NCI-H748 (cell line): ENCODE measurements at regions not wholly inside any gene's neighbourhood (a gene's known extent, or its start where the extent isn't known, plus 50 kb on each side); places are given as distances from the start of the nearest gene placed in this dataset.

ENCODE experiments used
- DNase-seq: peaks from one replicate; lab custom pipeline; 2025; ENCODE audit not compliant: unreplicated experiment; lab: John Stamatoyannopoulos, UW

DNA sequence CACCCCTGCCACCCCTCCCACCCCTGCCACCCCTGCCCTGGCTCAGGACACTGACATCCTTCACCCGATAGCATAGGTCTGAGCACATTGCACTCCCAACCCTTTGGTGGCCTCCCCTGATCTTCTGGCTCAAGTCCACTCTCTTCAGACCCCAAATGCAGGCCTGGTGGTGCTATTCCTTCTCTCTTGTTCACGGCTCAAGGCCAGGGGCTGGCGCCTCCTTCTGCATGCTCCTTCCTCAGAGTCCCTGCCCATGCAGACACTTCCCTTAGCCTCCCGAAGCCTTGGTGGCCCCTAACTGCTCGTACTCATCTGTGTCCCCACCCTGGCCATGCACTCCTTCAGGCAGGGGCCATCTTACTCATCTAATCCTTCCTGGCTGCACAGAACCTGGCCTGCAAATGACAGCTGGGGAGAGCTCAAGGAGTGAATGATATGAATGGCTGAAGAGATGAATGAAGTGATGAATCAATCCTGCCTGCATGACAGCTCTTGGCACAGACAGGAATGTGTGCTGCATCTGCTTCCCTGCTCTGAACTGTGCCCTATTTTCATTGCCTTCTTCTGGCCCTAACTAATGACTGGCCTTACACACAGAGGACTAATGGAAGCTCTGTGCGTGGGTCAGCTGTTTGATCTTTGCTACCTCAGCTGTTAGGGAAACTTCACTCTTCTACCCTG is 290.8 kb downstream of the DYSF start:
- DNase-seq = no peak

DNA sequence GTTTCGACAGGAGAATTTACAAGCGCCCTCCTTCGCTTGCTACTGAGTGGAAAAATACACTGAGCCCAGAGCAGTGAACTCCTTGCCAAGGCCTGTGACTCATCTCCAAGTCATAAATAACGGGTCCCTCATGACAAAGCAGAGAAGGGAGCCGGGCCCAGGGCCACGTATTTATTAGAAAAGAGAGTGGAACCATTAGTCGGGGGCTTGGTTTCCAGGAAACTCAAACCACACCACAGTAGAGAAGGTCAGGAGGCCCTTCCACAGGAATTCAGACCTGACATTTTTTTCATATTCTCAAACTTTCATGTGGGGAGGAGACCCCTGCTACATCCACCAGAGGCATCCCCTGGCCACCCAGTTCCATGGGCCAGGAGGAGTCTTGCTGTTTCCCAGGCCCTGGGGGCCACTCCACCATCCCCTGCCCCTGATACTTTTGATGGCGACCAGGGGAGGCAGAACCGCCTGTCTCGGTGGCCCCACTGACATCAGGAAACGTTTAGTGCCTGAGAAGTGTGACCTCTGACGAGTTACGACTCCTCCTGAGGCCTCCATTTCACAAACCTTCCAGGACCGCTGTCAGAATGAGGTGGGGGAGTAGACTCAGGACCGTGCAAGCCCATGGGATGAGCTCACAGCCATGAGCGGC is 289.7 kb downstream of the DYSF start:
- DNase-seq = no peak

DNA sequence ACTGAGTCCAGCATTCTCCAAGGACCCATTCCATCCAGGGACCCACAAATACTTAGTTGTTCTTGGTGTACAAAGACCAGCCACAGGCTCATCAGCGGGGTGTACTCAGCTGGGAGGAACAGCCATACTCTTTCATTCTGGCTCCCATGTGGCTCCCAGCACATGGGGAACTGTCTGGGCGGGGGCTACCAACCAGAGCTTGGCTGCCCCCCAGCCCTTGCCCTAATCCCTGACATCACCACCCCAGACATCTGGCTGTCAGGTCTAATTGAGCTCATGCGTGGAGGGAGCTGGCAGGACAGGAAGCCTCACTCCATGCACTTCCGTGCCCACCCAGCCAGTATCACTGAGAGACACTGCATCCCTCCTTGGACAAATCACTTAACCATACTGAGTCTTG is 283.6 kb downstream of the DYSF start:
- DNase-seq = no peak

DNA sequence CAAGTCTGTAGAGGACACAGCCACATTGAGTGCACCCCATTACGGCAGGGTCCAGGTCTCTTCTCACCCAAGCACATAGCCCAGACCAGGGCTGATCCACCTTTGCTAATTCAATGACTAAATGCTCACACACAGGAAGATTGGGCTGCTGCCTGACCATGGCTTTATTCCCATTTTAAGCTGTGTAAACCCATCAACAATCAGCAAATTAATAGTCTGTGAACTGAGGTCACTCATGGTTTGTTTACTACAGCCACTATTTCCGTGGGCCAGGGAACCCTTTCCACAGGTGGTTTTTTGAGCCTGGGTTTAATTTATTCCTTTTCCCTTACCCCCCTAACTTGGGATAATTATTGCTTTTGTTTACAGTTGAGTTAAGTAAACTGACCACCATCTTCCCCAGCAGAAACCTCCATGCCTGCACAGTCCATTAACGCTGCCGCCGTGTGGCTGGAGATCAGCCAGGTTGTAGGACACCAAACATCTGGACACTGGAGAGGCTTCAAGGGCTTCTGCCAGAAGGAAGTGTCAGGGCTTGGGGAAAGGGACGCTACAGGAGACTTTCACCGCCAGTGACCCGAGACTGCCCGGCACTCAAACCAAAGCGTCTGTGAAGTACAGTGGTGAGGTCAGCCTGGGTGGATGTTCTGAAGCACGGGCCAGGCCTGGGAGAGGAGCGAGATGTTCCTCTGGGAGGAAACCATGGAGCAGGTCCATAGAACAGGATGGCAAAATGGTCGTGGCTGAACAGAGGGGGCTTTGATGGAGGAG is 282.9 kb downstream of the DYSF start:
- peak; percentile 28 for DNase-seq
